ENCODE measurements at regions not wholly inside any gene's neighbourhood (a gene's known extent, or its start where the extent isn't known, plus 50 kb on each side); places are given as distances from the start of the nearest gene placed in this dataset.

DNA sequence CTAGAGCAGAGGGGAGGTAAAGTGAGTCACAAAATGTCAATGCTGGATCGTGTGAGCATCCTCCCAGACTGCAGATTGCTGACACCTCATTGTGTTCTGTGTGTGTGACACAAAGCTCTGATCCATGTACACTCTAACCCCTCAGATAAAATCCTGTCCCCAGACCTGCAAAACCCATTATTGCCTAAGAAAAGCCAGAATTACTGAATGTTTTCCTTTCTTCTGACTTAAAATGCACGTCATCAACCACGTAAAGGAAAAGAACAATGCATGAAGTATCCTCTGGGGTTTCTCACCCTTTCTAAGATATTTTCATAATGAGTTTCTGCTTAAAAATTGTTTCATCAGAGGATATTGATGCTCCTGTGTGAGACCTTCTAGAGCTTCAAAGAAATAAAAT is 218.0 kb upstream of the PREP start:
- H3K4me3 ChIP-seq (ENCODE audit: control insufficient read depth in 1 of 2, extremely low read depth in 1 of 2, low read length in 1 of 2), result no peak overlapping the region
- DNase-seq (no peak), ATAC-seq (replicated peaks in 1 of 4) (peak in 1 of 4 experiments; percentile 24)
- H3K36me3 Mint-ChIP-seq, result no peaks in the 10 kb centered on the region
- ChIA-PET POLR2A (interaction anchor here in 1 of 2 donors (0.9 kb wide), 1 partner anchor 29 kb away, joined by 3 read pairs; no protein-coding TSS in a partner anchor), CTCF (interaction anchor here in 1 of 2 donors (0.6 kb wide), 1 partner anchor 145 kb away, joined by 3 read pairs; no protein-coding TSS in a partner anchor)
- H3K9me3 Mint-ChIP-seq, result no peaks in the 10 kb centered on the region
- H3K4me1 ChIP-seq (ENCODE audit: control insufficient read depth in 1 of 2, extremely low read depth in 1 of 2, insufficient read depth in 2 of 2, low read length in 2 of 2), result no peaks in the 10 kb centered on the region
- no peaks in the 10 kb centered on the region for H3K27me3 ChIP-seq (replicated peaks in 1 of 2; ENCODE audit: control insufficient read depth in 2 of 2, extremely low read depth in 1 of 2, insufficient read depth in 2 of 2, low read length in 1 of 2)
- peaks cover 2 to 3% of the 10 kb centered on the region in 2 donors for H3K27me3 Mint-ChIP-seq
- peaks cover 0 to 5% (median 0%) of the 10 kb centered on the region in 3 donors for H3K4me1 Mint-ChIP-seq
- H3K9me3 ChIP-seq, result no peaks in the 10 kb centered on the region
- H3K27ac Mint-ChIP-seq, result no peak overlapping the region
- no peaks in the 10 kb centered on the region for H3K36me3 ChIP-seq (ENCODE audit: control insufficient read depth in 2 of 2, extremely low read depth in 1 of 2, insufficient read depth in 1 of 2, low read length in 1 of 2)
- H3K4me3 Mint-ChIP-seq, result no peak overlapping the region
- no CpG with 5 or more reads among the region's 3 CpGs for WGBS (ENCODE audit: insufficient coverage)
- no peak overlapping the region for H3K27ac ChIP-seq (ENCODE audit: low read length)

DNA sequence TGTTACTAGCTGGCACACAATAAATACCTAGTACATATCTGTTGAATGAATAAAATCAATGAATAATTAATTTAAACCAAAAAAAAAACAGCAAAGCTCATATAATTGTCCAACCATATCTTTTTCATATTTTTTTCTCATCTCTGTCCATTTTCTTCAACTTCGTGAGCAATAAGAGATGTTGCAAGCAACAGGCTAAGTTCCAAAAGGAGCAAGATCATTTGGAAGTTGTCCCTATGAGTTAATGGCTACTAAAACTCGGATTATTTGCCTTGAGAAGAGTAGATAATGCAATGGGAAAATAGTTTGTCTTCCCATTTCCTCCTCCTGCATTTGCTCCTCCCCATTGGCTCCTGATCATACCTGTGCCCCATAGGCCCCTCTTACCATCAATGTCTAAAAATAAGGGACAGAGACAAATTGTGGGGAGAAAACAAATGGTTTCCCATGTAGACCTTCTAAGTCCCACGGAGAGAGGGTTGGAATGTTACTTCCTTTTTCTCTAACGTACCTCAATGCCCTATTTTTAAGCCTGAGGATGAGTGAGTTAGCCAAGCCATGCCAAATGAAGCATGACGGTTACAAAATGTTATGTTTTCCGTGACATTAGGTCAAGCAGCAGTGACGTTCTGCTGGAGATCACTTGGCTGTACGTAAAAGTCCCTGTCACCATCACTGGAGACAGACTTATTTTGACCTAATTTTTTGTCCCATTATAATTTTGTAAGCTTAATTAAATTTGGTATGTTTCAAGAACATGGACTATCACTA is 217.3 kb upstream of the PREP start:
- ATAC-seq (replicated peaks in 1 of 4) (no peak), DNase-seq (no peak)
- H3K4me1 ChIP-seq (ENCODE audit: control insufficient read depth in 1 of 2, extremely low read depth in 1 of 2, insufficient read depth in 2 of 2, low read length in 2 of 2), result no peaks in the 10 kb centered on the region
- Mint-ChIP-seq H3K4me1 (peaks cover 0 to 5% (median 0%) of the 10 kb centered on the region in 3 donors), H3K9me3 (peaks cover 0 to 1% (median 0%) of the 10 kb centered on the region in 3 donors), H3K27me3 (peaks cover 2 to 3% of the 10 kb centered on the region in 2 donors), H3K27ac (no peak overlapping the region), H3K4me3 (no peak overlapping the region), H3K36me3 (no peaks in the 10 kb centered on the region)
- no peak overlapping the region for H3K27ac ChIP-seq (ENCODE audit: low read length)
- ChIA-PET POLR2A (interaction anchor here (0.6 to 0.9 kb wide), 2 partner anchors 30 kb away, joined by 3 read pairs; no protein-coding TSS in a partner anchor), CTCF (interaction anchor here in 1 of 2 donors (0.6 kb wide), 1 partner anchor 145 kb away, joined by 3 read pairs; no protein-coding TSS in a partner anchor)
- H3K4me3 ChIP-seq (ENCODE audit: control insufficient read depth in 1 of 2, extremely low read depth in 1 of 2, low read length in 1 of 2), result no peak overlapping the region
- WGBS (ENCODE audit: insufficient coverage), result 93% methylated on average over 3 of the region's 8 CpGs
- no peaks in the 10 kb centered on the region for H3K27me3 ChIP-seq (replicated peaks in 1 of 2; ENCODE audit: control insufficient read depth in 2 of 2, extremely low read depth in 1 of 2, insufficient read depth in 2 of 2, low read length in 1 of 2)
- H3K9me3 ChIP-seq, result no peaks in the 10 kb centered on the region
- no peaks in the 10 kb centered on the region for H3K36me3 ChIP-seq (ENCODE audit: control insufficient read depth in 2 of 2, extremely low read depth in 1 of 2, insufficient read depth in 1 of 2, low read length in 1 of 2)

DNA sequence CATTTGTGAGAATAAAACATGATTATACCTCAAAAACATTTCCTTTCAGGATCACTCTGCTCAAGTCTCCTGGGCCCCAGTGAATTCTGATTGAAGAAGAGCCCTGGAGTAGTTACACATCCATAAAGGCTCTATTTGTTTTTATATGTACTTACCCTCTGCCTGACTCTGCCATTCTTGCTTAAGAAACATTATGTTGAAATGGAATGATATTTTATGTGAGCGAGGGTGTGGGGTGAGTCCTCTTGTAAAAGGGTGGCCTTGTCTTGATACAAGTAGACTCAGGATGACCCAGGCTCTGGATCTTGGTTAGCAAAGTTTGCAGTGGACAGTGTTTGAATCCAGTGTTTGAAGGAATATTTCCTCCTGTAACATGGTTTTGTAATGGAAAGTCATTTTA is 215.4 kb upstream of the PREP start:
- Mint-ChIP-seq H3K27me3 (peaks cover 0 to 3% of the 10 kb centered on the region in 2 donors), H3K27ac (no peak overlapping the region), H3K4me1 (peaks cover 0 to 5% (median 0%) of the 10 kb centered on the region in 3 donors), H3K9me3 (peaks cover 0 to 6% (median 6%) of the 10 kb centered on the region in 3 donors), H3K36me3 (no peaks in the 10 kb centered on the region), H3K4me3 (no peak overlapping the region)
- no peaks in the 10 kb centered on the region for H3K4me1 ChIP-seq (ENCODE audit: control insufficient read depth in 1 of 2, extremely low read depth in 1 of 2, insufficient read depth in 2 of 2, low read length in 2 of 2)
- DNase-seq (no peak), ATAC-seq (replicated peaks in 1 of 4) (no peak)
- 100% methylated on average over 1 of the region's 1 CpG for WGBS (ENCODE audit: insufficient coverage)
- POLR2A ChIA-PET, result no interaction called here
- H3K27me3 ChIP-seq (replicated peaks in 1 of 2; ENCODE audit: control insufficient read depth in 2 of 2, extremely low read depth in 1 of 2, insufficient read depth in 2 of 2, low read length in 1 of 2), result no peaks in the 10 kb centered on the region
- CTCF ChIA-PET, result interaction anchor here in 1 of 2 donors (0.6 kb wide), 1 partner anchor 96 kb away, joined by 3 read pairs; no protein-coding TSS in a partner anchor
- H3K9me3 ChIP-seq, result no peaks in the 10 kb centered on the region
- H3K4me3 ChIP-seq (ENCODE audit: control insufficient read depth in 1 of 2, extremely low read depth in 1 of 2, low read length in 1 of 2), result no peak overlapping the region
- H3K36me3 ChIP-seq (ENCODE audit: control insufficient read depth in 2 of 2, extremely low read depth in 1 of 2, insufficient read depth in 1 of 2, low read length in 1 of 2), result no peaks in the 10 kb centered on the region
- no peak overlapping the region for H3K27ac ChIP-seq (ENCODE audit: low read length)

DNA sequence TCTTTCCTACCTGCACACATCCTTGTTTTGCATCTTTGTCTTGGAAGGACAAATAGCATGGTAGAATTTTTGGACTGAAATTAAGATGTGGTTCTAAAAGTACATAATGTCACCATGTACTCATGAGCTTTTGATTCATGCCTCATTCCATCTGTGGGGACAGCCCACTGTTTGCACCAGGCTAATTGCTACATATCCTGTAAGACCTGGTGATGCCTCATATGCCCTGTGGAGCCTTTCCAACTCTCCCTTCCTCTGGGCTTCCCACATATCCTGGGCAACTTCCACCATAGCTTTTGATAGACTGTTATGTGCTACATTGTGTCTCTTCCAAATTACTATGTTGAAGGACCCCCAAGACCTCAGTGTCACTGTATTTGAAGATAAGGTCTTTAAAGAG is 213.6 kb upstream of the PREP start:
- Histone ChIP-seq H3K4me3 (ENCODE audit: control insufficient read depth in 1 of 2, extremely low read depth in 1 of 2, low read length in 1 of 2) (no peak overlapping the region), H3K4me1 (ENCODE audit: control insufficient read depth in 1 of 2, extremely low read depth in 1 of 2, insufficient read depth in 2 of 2, low read length in 2 of 2) (no peaks in the 10 kb centered on the region), H3K27me3 (replicated peaks in 1 of 2; ENCODE audit: control insufficient read depth in 2 of 2, extremely low read depth in 1 of 2, insufficient read depth in 2 of 2, low read length in 1 of 2) (no peaks in the 10 kb centered on the region), H3K9me3 (no peaks in the 10 kb centered on the region), H3K27ac (ENCODE audit: low read length) (no peak overlapping the region), H3K36me3 (ENCODE audit: control insufficient read depth in 2 of 2, extremely low read depth in 1 of 2, insufficient read depth in 1 of 2, low read length in 1 of 2) (no peaks in the 10 kb centered on the region)
- no peaks in the 10 kb centered on the region for H3K36me3 Mint-ChIP-seq
- no peak overlapping the region for H3K27ac Mint-ChIP-seq
- no peak for ATAC-seq (replicated peaks in 1 of 4)
- no peaks in the 10 kb centered on the region for H3K4me1 Mint-ChIP-seq
- no peak overlapping the region for H3K4me3 Mint-ChIP-seq
- H3K9me3 Mint-ChIP-seq, result peaks cover 0 to 6% (median 6%) of the 10 kb centered on the region in 3 donors
- H3K27me3 Mint-ChIP-seq, result peaks cover 0 to 3% of the 10 kb centered on the region in 2 donors
- ChIA-PET CTCF (no interaction called here), POLR2A (no interaction called here)
- DNase-seq, result no peak

DNA sequence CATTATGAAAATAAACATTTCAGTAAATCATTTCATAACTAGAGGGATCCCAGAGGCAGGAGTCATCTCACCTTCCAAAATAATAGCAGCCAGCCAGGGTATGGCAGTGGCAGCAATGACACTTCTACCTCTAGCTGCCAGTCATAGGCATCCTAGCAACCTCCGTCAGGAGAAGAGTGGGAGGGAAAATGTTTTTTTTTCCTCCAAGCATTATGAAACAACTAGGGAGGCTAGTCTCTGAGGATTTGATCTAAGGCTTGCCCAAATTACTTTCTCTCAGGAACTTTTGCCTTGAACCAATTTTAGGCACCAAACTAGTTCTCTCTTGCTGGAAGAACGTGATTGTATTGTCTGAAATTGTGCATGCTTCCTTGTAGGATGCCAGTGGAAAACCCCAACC is 208.7 kb upstream of the PREP start:
- H3K27ac Mint-ChIP-seq, result no peak overlapping the region
- peaks cover 2 to 9% of the 10 kb centered on the region in 2 donors for H3K27me3 Mint-ChIP-seq
- Histone ChIP-seq H3K27me3 (replicated peaks in 1 of 2; ENCODE audit: control insufficient read depth in 2 of 2, extremely low read depth in 1 of 2, insufficient read depth in 2 of 2, low read length in 1 of 2) (peaks cover 0 to 3% of the 10 kb centered on the region in 2 experiments), H3K9me3 (no peaks in the 10 kb centered on the region), H3K4me3 (ENCODE audit: control insufficient read depth in 1 of 2, extremely low read depth in 1 of 2, low read length in 1 of 2) (no peak overlapping the region), H3K27ac (ENCODE audit: low read length) (no peak overlapping the region), H3K36me3 (ENCODE audit: control insufficient read depth in 2 of 2, extremely low read depth in 1 of 2, insufficient read depth in 1 of 2, low read length in 1 of 2) (no peaks in the 10 kb centered on the region), H3K4me1 (ENCODE audit: control insufficient read depth in 1 of 2, extremely low read depth in 1 of 2, insufficient read depth in 2 of 2, low read length in 2 of 2) (no peaks in the 10 kb centered on the region)
- ATAC-seq (replicated peaks in 1 of 4) (no peak), DNase-seq (no peak)
- POLR2A ChIA-PET, result no interaction called here
- H3K4me1 Mint-ChIP-seq, result peaks cover 0 to 6% (median 0%) of the 10 kb centered on the region in 3 donors
- H3K4me3 Mint-ChIP-seq, result no peak overlapping the region
- no CpG with 5 or more reads among the region's 2 CpGs for WGBS (ENCODE audit: insufficient coverage)
- peaks cover 0 to 6% (median 6%) of the 10 kb centered on the region in 3 donors for H3K9me3 Mint-ChIP-seq
- no peaks in the 10 kb centered on the region for H3K36me3 Mint-ChIP-seq
- CTCF ChIA-PET, result no interaction called here

DNA sequence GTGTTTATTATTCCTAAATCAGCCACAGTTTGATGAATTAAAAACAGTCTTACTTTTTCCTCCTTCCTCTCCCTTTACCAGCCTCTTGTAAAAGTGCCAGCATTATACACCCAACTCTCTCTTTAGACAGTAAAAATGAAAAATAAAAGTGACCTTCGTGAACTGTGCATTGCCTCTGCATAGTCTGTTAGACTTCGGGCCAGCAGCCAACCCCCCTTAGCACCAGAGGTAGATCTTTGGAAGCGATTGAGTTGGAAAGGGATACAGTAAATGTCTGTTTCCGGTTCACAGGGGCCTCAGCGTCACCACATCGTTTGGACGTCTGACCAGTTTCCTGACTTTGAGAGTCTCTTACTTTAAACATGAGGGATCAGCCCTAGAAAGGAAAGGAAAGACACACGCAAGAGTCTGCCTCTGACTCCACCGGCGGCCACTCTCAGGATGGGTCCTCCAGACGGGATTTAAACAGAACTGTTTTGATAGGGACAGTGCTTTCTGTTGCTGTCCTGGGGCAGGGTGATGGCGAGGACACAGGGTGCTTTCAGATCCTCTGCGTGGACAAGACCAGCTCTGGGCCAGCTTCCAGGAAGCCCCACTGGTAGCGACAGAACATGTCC is 206.6 kb upstream of the PREP start:
- no peaks in the 10 kb centered on the region for H3K9me3 ChIP-seq
- H3K27ac ChIP-seq (ENCODE audit: low read length), result no peak overlapping the region
- Mint-ChIP-seq H3K27me3 (peaks cover 2 to 9% of the 10 kb centered on the region in 2 donors), H3K9me3 (peaks cover 0 to 7% (median 2%) of the 10 kb centered on the region in 3 donors), H3K4me1 (peaks cover 0 to 6% (median 0%) of the 10 kb centered on the region in 3 donors), H3K36me3 (no peaks in the 10 kb centered on the region), H3K27ac (no peak overlapping the region), H3K4me3 (no peak overlapping the region)
- WGBS (ENCODE audit: insufficient coverage), result 39% methylated on average over 8 of the region's 14 CpGs
- H3K4me1 ChIP-seq (ENCODE audit: control insufficient read depth in 1 of 2, extremely low read depth in 1 of 2, insufficient read depth in 2 of 2, low read length in 2 of 2), result no peaks in the 10 kb centered on the region
- DNase-seq (no peak), ATAC-seq (replicated peaks in 1 of 4) (no peak)
- ChIA-PET CTCF (no interaction called here), POLR2A (interaction anchor here in 1 of 2 donors (0.7 kb wide), 1 partner anchor 142 kb away, joined by 7 read pairs; no protein-coding TSS in a partner anchor)
- H3K36me3 ChIP-seq (ENCODE audit: control insufficient read depth in 2 of 2, extremely low read depth in 1 of 2, insufficient read depth in 1 of 2, low read length in 1 of 2), result no peaks in the 10 kb centered on the region
- no peak overlapping the region for H3K4me3 ChIP-seq (ENCODE audit: control insufficient read depth in 1 of 2, extremely low read depth in 1 of 2, low read length in 1 of 2)
- H3K27me3 ChIP-seq (replicated peaks in 1 of 2; ENCODE audit: control insufficient read depth in 2 of 2, extremely low read depth in 1 of 2, insufficient read depth in 2 of 2, low read length in 1 of 2), result peaks cover 0 to 3% of the 10 kb centered on the region in 2 experiments
